ENCODE measurements at regions not wholly inside any gene's neighbourhood (a gene's known extent, or its start where the extent isn't known, plus 50 kb on each side); places are given as distances from the start of the nearest gene placed in this dataset.

DNA sequence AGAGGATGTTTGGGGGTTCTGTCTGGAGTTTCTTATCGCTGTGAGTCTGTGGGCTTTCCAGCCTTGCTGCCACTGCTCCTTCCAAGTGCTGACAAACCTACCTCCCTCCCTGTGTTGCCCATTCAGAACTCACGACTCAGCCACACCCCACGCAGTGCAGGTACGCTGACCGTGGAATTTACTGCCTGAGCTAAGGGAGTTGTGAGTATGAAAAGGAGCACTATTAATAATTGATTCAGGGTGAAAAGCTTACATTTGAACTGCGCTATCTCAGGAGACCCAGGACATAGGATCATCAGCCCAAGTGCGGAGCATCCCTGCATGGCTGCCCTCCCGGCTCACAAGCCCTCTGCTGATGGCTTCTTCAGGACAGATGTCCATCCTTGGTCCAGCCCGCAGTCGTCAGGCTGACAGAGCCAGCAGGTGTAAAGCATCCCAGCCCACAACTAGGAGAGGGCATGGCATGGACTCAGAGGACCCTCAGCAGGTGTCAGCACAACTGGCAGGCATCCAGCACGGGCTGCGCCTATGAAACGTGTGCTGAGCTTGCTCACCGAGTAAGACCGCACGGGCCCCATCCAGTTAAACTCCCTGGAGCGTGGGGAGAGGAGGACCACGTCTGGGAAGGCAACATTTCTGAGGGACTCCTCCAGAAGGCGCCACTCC is 244.0 kb downstream of the COL4A1 start:
- no peak for TF ChIP-seq EZH2 (IDR thresholded peaks at IDR 0.05; ENCODE audit: borderline replicate concordance, low read length)
- no peak for TF ChIP-seq CTCF (conservative IDR thresholded peaks at IDR 0.05 in 1 of 2, IDR thresholded peaks at IDR 0.05 in 1 of 2; ENCODE audit: extremely low read depth in 1 of 2, insufficient read depth in 1 of 2, low read depth in 1 of 2, low read length in 2 of 2)
